ENCODE measurements at regions not wholly inside any gene's neighbourhood (a gene's known extent, or its start where the extent isn't known, plus 50 kb on each side); places are given as distances from the start of the nearest gene placed in this dataset.

DNA sequence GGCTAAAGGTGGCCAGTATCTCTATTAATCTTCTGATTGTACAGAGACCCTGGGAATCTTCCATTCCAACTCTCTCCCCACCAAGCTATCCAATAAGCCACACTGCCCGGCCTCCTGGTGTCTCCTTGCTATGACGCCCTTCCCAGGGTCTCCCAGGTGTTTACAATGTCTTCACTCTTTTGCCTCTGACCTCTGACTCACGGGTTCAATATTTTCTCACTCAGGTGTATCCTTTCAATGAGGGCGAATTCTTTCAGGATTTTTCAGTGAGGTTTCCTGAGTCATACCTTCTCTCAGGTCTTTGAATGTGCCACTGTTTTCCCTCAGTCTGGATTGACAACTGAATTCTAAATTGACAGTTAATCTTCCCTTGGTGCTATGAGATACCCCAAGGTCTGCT, 53.7 kb upstream of the IRX4 start:
- no peak for DNase-seq (ENCODE audit: low read depth)

- DNase-seq (ENCODE audit: low read depth), result no peak
Observed at GRCh38 chr5:1934801-1935429, 52.2 kb upstream of the IRX4 start.

DNA sequence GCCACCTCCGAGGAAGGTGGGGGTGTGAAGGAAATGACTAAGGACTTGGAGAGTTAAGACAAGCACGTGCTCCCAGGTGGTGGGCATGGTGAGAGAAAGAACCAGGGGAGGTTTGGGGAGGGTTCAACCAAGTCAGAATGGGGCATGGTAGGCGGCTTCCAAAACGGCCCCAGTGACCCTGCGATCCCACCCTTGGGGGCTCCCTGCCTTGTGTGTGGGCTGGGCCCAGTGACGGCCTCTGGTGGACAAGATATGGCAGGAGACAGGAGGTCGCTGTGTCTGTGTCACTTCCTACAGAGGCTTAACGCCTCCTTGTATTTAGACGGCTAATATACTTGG, 51.3 kb upstream of the IRX4 start:
- DNase-seq (ENCODE audit: low read depth), result no peak

- DNase-seq (ENCODE audit: low read depth), result no peak
Observed at GRCh38 chr5:1933364-1934055, 50.8 kb upstream of the IRX4 start.
